ENCODE measurements at regions not wholly inside any gene's neighbourhood (a gene's known extent, or its start where the extent isn't known, plus 50 kb on each side); places are given as distances from the start of the nearest gene placed in this dataset.
"Not testable (repeated sequence)": the region's sequence is repeated elsewhere in the genome, so short reads cannot be mapped to it uniquely, and the experiment has no call there.

DNA sequence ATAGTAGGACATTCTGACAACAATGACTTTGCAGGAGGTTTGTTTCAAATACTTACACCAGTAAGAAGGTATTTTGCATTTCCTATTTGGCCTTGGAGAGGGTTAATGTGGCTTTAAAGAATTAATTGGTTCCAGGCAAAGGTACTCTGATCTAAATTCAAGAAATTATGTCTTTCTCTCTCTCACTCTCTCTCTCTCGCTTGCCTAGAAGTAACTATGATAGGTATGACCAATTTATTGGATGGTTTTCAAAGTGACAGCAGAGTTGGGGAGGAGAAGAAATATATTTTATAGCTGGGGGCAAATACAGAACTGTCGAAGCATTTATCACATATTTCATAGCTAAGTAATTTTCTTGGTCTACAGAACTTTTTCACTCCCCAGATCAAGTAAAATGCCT lies 116.0 kb downstream of the ATP6V1G3 start:
- H3K4me3 ChIP-seq (ENCODE audit: control insufficient read depth, low read depth, low read length), result no peak overlapping the region
- TF ChIP-seq, protein P1, sequence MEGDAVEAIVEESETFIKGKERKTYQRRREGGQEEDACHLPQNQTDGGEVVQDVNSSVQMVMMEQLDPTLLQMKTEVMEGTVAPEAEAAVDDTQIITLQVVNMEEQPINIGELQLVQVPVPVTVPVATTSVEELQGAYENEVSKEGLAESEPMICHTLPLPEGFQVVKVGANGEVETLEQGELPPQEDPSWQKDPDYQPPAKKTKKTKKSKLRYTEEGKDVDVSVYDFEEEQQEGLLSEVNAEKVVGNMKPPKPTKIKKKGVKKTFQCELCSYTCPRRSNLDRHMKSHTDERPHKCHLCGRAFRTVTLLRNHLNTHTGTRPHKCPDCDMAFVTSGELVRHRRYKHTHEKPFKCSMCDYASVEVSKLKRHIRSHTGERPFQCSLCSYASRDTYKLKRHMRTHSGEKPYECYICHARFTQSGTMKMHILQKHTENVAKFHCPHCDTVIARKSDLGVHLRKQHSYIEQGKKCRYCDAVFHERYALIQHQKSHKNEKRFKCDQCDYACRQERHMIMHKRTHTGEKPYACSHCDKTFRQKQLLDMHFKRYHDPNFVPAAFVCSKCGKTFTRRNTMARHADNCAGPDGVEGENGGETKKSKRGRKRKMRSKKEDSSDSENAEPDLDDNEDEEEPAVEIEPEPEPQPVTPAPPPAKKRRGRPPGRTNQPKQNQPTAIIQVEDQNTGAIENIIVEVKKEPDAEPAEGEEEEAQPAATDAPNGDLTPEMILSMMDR (conservative IDR thresholded peaks at IDR 0.05; ENCODE audit: control insufficient read depth, insufficient read depth, low read depth, low read length), result no peak
- DNase-seq (ENCODE audit: low read depth), result no peak

DNA sequence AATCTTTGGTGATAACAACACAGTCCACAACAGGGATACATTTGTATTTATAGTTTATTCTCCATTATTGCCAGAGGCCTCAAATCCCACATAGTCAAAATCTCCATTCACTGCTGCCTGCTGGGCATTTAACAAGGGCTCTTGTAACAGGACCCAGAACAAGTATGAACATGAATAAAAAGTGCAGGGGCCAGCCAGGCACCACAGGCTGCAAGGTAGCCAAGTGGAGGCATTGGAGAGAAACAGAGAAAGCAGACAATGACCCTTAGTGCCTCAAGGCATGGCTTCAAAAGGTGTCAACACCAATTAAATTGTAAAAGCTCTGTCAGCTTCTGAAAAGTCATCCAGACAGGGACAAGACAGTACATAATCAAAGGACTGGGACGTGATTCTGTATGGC lies 116.8 kb downstream of the ATP6V1G3 start:
- no peak for DNase-seq (ENCODE audit: low read depth)
- H3K4me3 ChIP-seq (ENCODE audit: control insufficient read depth, low read depth, low read length), result no peak overlapping the region
- TF ChIP-seq, protein P1 (conservative IDR thresholded peaks at IDR 0.05; ENCODE audit: control insufficient read depth, insufficient read depth, low read depth, low read length), result no peak

DNA sequence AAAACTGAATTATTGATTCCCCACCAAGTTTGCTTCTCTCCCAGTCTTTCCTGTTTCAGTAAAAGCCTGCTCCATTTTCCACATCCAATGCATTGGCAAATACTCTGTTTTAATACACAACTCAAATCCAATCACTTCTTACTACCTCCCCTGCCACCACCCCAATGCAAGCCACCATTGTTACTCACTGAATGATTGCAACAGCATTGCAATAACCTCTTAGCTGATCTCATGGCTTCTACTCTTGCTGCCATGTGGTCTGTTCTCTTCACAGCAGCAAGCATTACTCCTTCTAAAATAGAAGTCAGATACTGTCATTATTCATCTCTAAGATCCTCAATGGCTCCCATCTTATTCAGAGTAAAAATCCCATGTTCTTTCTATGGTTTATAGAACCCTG lies 123.4 kb downstream of the ATP6V1G3 start:
- TF ChIP-seq, protein P1 (conservative IDR thresholded peaks at IDR 0.05; ENCODE audit: control insufficient read depth, insufficient read depth, low read depth, low read length), result no peak
- H3K4me3 ChIP-seq (ENCODE audit: control insufficient read depth, low read depth, low read length), result no peak overlapping the region
- DNase-seq (ENCODE audit: low read depth), result peak; percentile 23

DNA sequence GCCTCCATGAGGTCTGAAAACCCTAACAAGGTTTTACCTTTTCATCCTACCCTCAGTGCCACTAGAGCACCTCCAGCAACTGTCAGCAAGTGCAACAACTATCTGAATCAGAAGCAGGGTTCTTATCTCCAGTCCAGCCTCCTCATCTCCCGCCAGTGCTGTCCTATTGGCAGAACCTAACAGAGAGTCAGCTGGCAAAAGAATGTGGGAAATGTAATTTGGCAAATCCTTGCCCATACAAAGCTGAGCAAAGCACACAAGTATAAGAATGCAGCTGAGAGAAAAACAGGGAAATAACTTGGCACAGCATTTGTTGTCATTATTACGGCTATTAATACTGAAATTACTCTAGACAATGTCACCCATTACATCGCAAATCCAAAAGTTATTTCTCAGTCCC lies 124.2 kb downstream of the ATP6V1G3 start:
- H3K4me3 ChIP-seq (ENCODE audit: control insufficient read depth, low read depth, low read length), result no peak overlapping the region
- DNase-seq (ENCODE audit: low read depth), result no peak
- TF ChIP-seq, protein P1 (conservative IDR thresholded peaks at IDR 0.05; ENCODE audit: control insufficient read depth, insufficient read depth, low read depth, low read length), result no peak

DNA sequence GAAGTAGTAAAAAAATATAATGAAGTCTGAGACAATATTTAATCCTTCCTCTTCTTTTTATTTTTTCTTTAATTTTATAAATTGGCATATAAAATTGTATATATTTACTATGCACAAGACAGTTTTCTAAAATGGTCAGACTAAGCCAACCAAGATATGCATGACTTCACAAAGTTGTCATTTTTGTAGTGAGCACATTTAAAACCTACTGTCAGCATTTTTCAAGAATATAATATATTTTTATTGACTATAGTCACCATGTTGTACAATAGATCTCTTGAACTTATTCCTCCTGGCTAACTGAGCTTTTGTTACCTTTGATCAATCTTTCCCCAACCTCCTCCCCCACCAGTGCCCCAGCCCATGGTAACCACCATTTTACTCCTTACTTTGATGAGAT lies 129.2 kb downstream of the ATP6V1G3 start:
- H3K4me3 ChIP-seq (ENCODE audit: control insufficient read depth, low read depth, low read length), result no peak overlapping the region
- TF ChIP-seq, protein P1 (conservative IDR thresholded peaks at IDR 0.05; ENCODE audit: control insufficient read depth, insufficient read depth, low read depth, low read length), result no peak
- DNase-seq (ENCODE audit: low read depth), result no peak

DNA sequence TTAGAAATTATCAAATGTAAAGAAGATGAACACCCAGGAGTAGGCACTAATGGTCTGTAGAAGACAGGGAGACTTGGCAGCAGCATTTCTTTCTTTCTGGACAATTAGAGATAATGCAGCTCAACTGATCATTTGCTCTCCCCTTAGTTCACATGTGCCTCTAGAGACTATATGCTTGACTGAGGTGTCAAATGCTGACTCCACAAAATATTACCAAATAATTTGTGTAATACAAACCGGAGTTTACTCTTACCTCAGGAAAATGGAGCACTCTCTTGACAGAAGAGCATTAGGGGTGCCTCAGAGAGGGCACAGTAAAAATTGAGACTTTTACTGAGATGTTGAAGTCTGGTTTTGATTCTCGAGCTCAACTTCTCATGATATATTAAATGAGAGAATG lies 131.8 kb downstream of the ATP6V1G3 start:
- H3K4me3 ChIP-seq (ENCODE audit: control insufficient read depth, low read depth, low read length), result no peak overlapping the region
- TF ChIP-seq, protein P1 (conservative IDR thresholded peaks at IDR 0.05; ENCODE audit: control insufficient read depth, insufficient read depth, low read depth, low read length), result no peak
- no peak for DNase-seq (ENCODE audit: low read depth)

DNA sequence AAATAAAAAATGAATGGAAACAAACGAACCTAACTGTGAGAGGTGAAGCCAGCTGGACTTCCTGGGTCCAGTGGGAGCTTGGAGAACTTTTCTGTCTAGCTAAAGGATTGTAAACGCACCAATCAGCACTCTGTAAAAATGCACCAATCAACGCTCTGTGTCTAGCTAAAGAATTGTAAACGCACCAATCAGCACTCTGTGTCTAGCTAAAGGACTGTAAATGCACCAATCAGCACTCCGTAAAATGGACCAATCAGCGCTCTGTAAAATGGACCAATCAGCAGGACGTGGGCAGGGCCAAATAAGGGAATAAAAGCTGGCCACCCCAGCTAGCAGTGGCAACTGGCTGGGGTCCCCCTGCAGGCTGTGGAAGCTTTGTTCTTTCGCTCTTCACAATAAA lies 135.8 kb downstream of the ATP6V1G3 start:
- not testable (repeated sequence) for DNase-seq (ENCODE audit: low read depth); H3K4me3 ChIP-seq (ENCODE audit: control insufficient read depth, low read depth, low read length)
